Endothelial cell of umbilical vein (primary cell): ENCODE measurements at regions not wholly inside any gene's neighbourhood (a gene's known extent, or its start where the extent isn't known, plus 50 kb on each side); places are given as distances from the start of the nearest gene placed in this dataset.

Source experiments
- BruUV-seq: library from RNA; stranded (reverse); fragments of 400-500 nt; replicated peaks from 2 replicates; lab custom pipeline; 2021; lab: Mats Ljungman, UMichigan
- CTCF ChIA-PET: fragments of 300-600, 350-600 bp; sonication (Branson Sonifier 250); formaldehyde crosslinking; loops from one replicate; lab custom pipeline; 2021; ENCODE audit warnings: antibody characterized with exemption, inconsistent platforms; lab: Charles Lee
- POLR2A ChIA-PET: fragments of 300-600, 350-600 bp; sonication (Branson Sonifier 250); formaldehyde crosslinking; loops from one replicate; lab custom pipeline; 2021; ENCODE audit warnings: antibody characterized with exemption, inconsistent platforms; lab: Charles Lee
- DNase-seq: peaks from one replicate; pipeline ENCODE4 v3.0.0-alpha.2; 2011; ENCODE audit warnings: low read depth, low spot score
- FAIRE-seq: peaks from 2 replicates; lab custom pipeline; 2011; peaks lifted over from hg19 to GRCh38; lab: Jason Lieb, UNC
- H2AFZ ChIP-seq: 2 replicates; pipeline ENCODE4 v1.6.0; 2012; ENCODE audit warnings: low read depth, low read length, control low read depth, inconsistent platforms
- H3K27ac ChIP-seq: 2 replicates; pipeline ENCODE4 v1.5.1; 2011; ENCODE audit warnings: low read depth, mild to moderate bottlenecking, control low read depth, low read length, moderate library complexity; ENCODE audit not compliant: insufficient read depth
- H3K27me3 ChIP-seq, 2 experiments: 2 replicates each; pipeline versions ENCODE4 v1.6.0 to v1.6.1; 2011; ENCODE audit warnings: low read length in 2 of 2, mixed read lengths in 1 of 2; ENCODE audit not compliant: control insufficient read depth in 2 of 2, insufficient read depth in 2 of 2
- H3K36me3 ChIP-seq, 2 experiments: 2 replicates in 1 of 2; 3 replicates in 1 of 2; pipeline ENCODE4 v1.5.1; 2011; ENCODE audit warnings: low read length in 2 of 2, mild to moderate bottlenecking in 1 of 2, moderate library complexity in 1 of 2; ENCODE audit not compliant: control insufficient read depth in 2 of 2, insufficient read depth in 2 of 2; ENCODE audit errors: extremely low read depth in 1 of 2
- H3K4me1 ChIP-seq: 3 replicates; pipeline ENCODE4 v1.5.1; 2011; ENCODE audit warnings: mild to moderate bottlenecking, low read length; ENCODE audit not compliant: control insufficient read depth, insufficient read depth; ENCODE audit errors: extremely low read depth
- H3K4me2 ChIP-seq: 2 replicates; pipeline ENCODE4 v1.6.1; 2011; ENCODE audit warnings: low read length, control low read depth, mixed read lengths; ENCODE audit not compliant: insufficient read depth
- H3K4me3 ChIP-seq, 3 experiments: fragments of 200-600 bp in 1 of 3; sonication (generic), shearing (Covaris generic) in 1 of 3; replicated peaks in 1 of 3; 2 replicates each; pipeline ENCODE4 v1.5.1; 2011 to 2016; ENCODE audit warnings: control low read depth in 3 of 3, low read length in 3 of 3, mild to moderate bottlenecking in 2 of 3, inconsistent platforms in 1 of 3, low read depth in 1 of 3, moderate library complexity in 1 of 3; ENCODE audit not compliant: insufficient read depth in 1 of 3
- H3K79me2 ChIP-seq: 2 replicates; pipeline ENCODE4 v1.6.0; 2012; ENCODE audit warnings: low read length, inconsistent platforms; ENCODE audit not compliant: control insufficient read depth, insufficient read depth
- H3K9ac ChIP-seq: replicated peaks from 2 replicates; pipeline ENCODE3; 2011; ENCODE audit warnings: low read length, control low read depth; ENCODE audit not compliant: insufficient read depth; ENCODE audit errors: extremely low read depth
- H3K9me1 ChIP-seq: replicated peaks from 3 replicates; pipeline ENCODE4 v1.6.0; 2011; ENCODE audit warnings: mild to moderate bottlenecking, low read length; ENCODE audit not compliant: control insufficient read depth, insufficient read depth; ENCODE audit errors: extremely low read depth
- H3K9me3 ChIP-seq: replicated peaks from 2 replicates; pipeline ENCODE4 v1.5.1; 2012; ENCODE audit warnings: low read length, inconsistent platforms; ENCODE audit not compliant: control insufficient read depth, insufficient read depth
- H4K20me1 ChIP-seq: replicated peaks from 2 replicates; pipeline ENCODE3; 2011; ENCODE audit warnings: mild to moderate bottlenecking, low read length; ENCODE audit not compliant: control insufficient read depth, insufficient read depth; ENCODE audit errors: extremely low read depth
- EZH2 ChIP-seq: IDR thresholded peaks from 2 replicates; pipeline ENCODE4 v1.6.1; 2012; ENCODE audit warnings: borderline replicate concordance, low read depth, mild to moderate bottlenecking, moderate library complexity, low read length, inconsistent platforms; ENCODE audit not compliant: severe bottlenecking
- FOS ChIP-seq: IDR thresholded peaks from 2 replicates; pipeline ENCODE4 v1.6.1; 2011; ENCODE audit warnings: mild to moderate bottlenecking, low read length, moderate library complexity, borderline replicate concordance; ENCODE audit not compliant: insufficient read depth
- JUN ChIP-seq: IDR thresholded peaks from 2 replicates; pipeline ENCODE4 v1.6.1; 2011; ENCODE audit warnings: borderline replicate concordance, low read depth; ENCODE audit not compliant: insufficient read length, insufficient read depth
- POLR2A ChIP-seq: IDR thresholded peaks from 2 replicates; pipeline ENCODE4 v1.6.1; 2012; ENCODE audit warnings: low read depth, mild to moderate bottlenecking, control low read depth, low read length
- POLR2AphosphoS5 ChIP-seq: IDR thresholded peaks from 2 replicates; pipeline ENCODE4 v1.6.1; 2012; ENCODE audit warnings: low read depth, mild to moderate bottlenecking, control low read depth, low read length, moderate library complexity; ENCODE audit not compliant: insufficient read depth
- dilution Hi-C: fragments of 300-500 bp; cut with MboI; formaldehyde crosslinking; loops from one replicate; pipeline ENCODE4 v1.15.0; 2019; ENCODE audit warnings: low sequenced_read_pairs; ENCODE audit not compliant: extremely low pct_ligation_motif_present
- intact Hi-C: fragments of 100-400 bp; cut with micrococcal nuclease; formaldehyde crosslinking; loops from one replicate; pipeline ENCODE4 v1.10.0; 2022
- TF ChIP-seq, protein P1 (sequence below), 2 donors: IDR thresholded peaks; 1 replicate in 1 of 2; 2 replicates in 1 of 2; pipeline ENCODE4 v1.5.1; 2011; ENCODE audit warnings: low read length in 2 of 2, mild to moderate bottlenecking in 2 of 2, moderate library complexity in 2 of 2, control low read depth in 1 of 2, inconsistent platforms in 1 of 2, low read depth in 1 of 2; ENCODE audit not compliant: insufficient read depth in 1 of 2; ENCODE audit errors: extremely low read depth in 1 of 2
- TF ChIP-seq, protein P2 (sequence below): IDR thresholded peaks from 2 replicates; pipeline ENCODE4 v1.6.1; 2011; ENCODE audit not compliant: insufficient read depth, insufficient read length

DNA sequence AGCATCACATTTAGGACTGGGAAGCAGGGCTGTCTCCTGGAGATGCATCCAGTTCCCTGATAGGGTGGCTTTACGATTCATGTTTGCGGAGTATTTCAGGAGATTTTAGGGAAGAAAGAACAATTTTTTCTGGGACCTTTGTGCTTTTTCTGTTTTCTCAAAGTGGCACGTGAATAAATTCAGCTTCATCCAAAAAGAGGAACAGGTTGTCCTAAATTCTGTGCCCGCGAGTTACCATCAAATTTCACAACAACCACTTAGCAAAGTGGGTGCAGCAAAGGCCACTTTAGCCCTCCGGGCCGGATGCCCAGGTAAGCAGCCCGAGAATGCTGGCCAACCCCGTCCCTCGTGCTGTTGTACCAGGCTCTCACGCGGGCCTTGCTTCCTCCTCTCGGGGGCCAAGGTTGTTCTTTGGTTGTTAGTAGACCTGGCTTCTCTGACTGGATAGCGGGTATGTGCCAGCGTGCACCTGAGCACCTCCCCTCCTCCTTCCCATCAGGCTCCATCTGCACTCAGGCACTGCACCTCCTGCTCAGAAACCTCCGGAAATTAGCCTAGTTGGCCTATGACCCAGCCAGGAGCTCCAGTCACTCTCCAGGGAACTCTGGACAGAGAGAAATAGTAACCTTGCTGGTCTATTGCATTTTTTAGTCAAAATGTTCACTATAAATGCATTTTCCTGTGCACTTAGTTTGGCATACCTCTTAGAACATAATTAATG, 83.0 kb downstream of the CMPK2 start:
- intact Hi-C loops = no loop called here
- no peak overlapping the region for H3K4me3 ChIP-seq
- H3K27ac ChIP-seq = no peak overlapping the region
- H3K4me1 ChIP-seq = peaks cover 10% of the 10 kb centered on the region
- no peaks in the 10 kb centered on the region for H4K20me1 ChIP-seq
- no peak overlapping the region for H3K9ac ChIP-seq
- TF ChIP-seq, protein P1, sequence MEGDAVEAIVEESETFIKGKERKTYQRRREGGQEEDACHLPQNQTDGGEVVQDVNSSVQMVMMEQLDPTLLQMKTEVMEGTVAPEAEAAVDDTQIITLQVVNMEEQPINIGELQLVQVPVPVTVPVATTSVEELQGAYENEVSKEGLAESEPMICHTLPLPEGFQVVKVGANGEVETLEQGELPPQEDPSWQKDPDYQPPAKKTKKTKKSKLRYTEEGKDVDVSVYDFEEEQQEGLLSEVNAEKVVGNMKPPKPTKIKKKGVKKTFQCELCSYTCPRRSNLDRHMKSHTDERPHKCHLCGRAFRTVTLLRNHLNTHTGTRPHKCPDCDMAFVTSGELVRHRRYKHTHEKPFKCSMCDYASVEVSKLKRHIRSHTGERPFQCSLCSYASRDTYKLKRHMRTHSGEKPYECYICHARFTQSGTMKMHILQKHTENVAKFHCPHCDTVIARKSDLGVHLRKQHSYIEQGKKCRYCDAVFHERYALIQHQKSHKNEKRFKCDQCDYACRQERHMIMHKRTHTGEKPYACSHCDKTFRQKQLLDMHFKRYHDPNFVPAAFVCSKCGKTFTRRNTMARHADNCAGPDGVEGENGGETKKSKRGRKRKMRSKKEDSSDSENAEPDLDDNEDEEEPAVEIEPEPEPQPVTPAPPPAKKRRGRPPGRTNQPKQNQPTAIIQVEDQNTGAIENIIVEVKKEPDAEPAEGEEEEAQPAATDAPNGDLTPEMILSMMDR (IDR thresholded peaks at IDR 0.05; ENCODE audit: extremely low read depth in 1 of 2, insufficient read depth in 1 of 2, low read depth in 1 of 2, low read length in 2 of 2) = no peak
- TF ChIP-seq POLR2A (no peak), EZH2 (no peak), POLR2AphosphoS5 (no peak), JUN (no peak), FOS (no peak)
- TF ChIP-seq, protein P2, sequence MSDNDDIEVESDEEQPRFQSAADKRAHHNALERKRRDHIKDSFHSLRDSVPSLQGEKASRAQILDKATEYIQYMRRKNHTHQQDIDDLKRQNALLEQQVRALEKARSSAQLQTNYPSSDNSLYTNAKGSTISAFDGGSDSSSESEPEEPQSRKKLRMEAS = no peak
- DNase-seq (no peak), FAIRE-seq (no peak)
- no peaks in the 10 kb centered on the region for H3K9me3 ChIP-seq
- dilution Hi-C loops = no loop called here
- H3K79me2 ChIP-seq = no peaks in the 10 kb centered on the region
- no peak overlapping the region for H3K4me2 ChIP-seq
- no TSS peak for BruUV-seq
- ChIA-PET CTCF (no interaction called here), POLR2A (no interaction called here)
- no peaks in the 10 kb centered on the region for H3K9me1 ChIP-seq
- H2AFZ ChIP-seq = no peak overlapping the region
- H3K36me3 ChIP-seq = no peaks in the 10 kb centered on the region
- H3K27me3 ChIP-seq = no peaks in the 10 kb centered on the region
